B cell (primary cell): ENCODE measurements at regions not wholly inside any gene's neighbourhood (a gene's known extent, or its start where the extent isn't known, plus 50 kb on each side); places are given as distances from the start of the nearest gene placed in this dataset.

Experiments used
- ATAC-seq: fragments of 200-7000 bp; cut with Tn5 transposase; one replicate; pipeline ENCODE4 v1.10.0; 2021; ENCODE audit warnings: low read depth, mild to moderate bottlenecking, moderate number of reproducible peaks, moderate library complexity
- CTCF ChIA-PET: fragments of 350-600 bp; sonication (Branson Sonifier 250); formaldehyde crosslinking; loops from one replicate; lab custom pipeline; 2021; ENCODE audit warnings: antibody characterized with exemption, inconsistent platforms; lab: Charles Lee
- POLR2A ChIA-PET: fragments of 350-600 bp; sonication (Branson Sonifier 250); formaldehyde crosslinking; loops from one replicate; lab custom pipeline; 2021; ENCODE audit warnings: antibody characterized with exemption; lab: Charles Lee
- DNase-seq: peaks from one replicate; pipeline ENCODE4 v3.0.0; 2013
- H2AFZ ChIP-seq: 2 replicates; pipeline ENCODE4 v1.6.1; 2012; ENCODE audit warnings: mild to moderate bottlenecking, low read depth, low read length; ENCODE audit not compliant: insufficient read depth, poor library complexity, severe bottlenecking
- H3K27ac ChIP-seq, 2 donors: 1 replicate in 1 of 2; 2 replicates in 1 of 2; pipeline ENCODE4 v1.5.1; 2012 to 2013; ENCODE audit warnings: low read length in 2 of 2, mild to moderate bottlenecking in 2 of 2, moderate library complexity in 1 of 2
- H3K27me3 ChIP-seq, 4 experiments: fragments of 200-600 bp in 1 of 4; sonication (generic) in 1 of 4; replicated peaks in 1 of 4; 1 replicate in 2 of 4; 2 replicates in 2 of 4; pipeline versions ENCODE4 v1.6.1 to v1.7.0; 2013 to 2016; ENCODE audit warnings: low read length in 3 of 4, mild to moderate bottlenecking in 2 of 4, mixed read lengths in 1 of 4, moderate library complexity in 1 of 4; ENCODE audit not compliant: insufficient read depth in 4 of 4, control insufficient read depth in 3 of 4; ENCODE audit errors: control extremely low read depth in 1 of 4
- H3K36me3 ChIP-seq, 2 experiments: replicated peaks in 1 of 2; 1 replicate in 1 of 2; 2 replicates in 1 of 2; pipeline versions ENCODE4 v1.6.1 to v1.7.1; 2013; ENCODE audit warnings: low read length in 1 of 2; ENCODE audit not compliant: insufficient read depth in 2 of 2, control insufficient read depth in 1 of 2; ENCODE audit errors: control extremely low read depth in 1 of 2, extremely low read depth in 1 of 2
- H3K4me1 ChIP-seq, 2 donors: fragments of 200-600 bp in 1 of 2; sonication (generic) in 1 of 2; 1 replicate in 1 of 2; 2 replicates in 1 of 2; pipeline versions ENCODE4 v1.5.1 to v1.6.1; 2013 to 2017; ENCODE audit warnings: low read length in 2 of 2; ENCODE audit not compliant: control insufficient read depth in 2 of 2, insufficient read depth in 2 of 2
- H3K4me2 ChIP-seq: replicated peaks from 2 replicates; pipeline ENCODE3; 2012; ENCODE audit warnings: mild to moderate bottlenecking, low read depth, low read length; ENCODE audit not compliant: poor library complexity, severe bottlenecking
- H3K4me3 ChIP-seq, 5 experiments: fragments of 200-600 bp in 1 of 5; sonication (generic) in 1 of 5; 1 replicate in 3 of 5; 2 replicates in 2 of 5; pipeline versions ENCODE4 v1.5.1 to v1.7.0; 2011 to 2016; ENCODE audit warnings: low read length in 4 of 5, mild to moderate bottlenecking in 4 of 5, low read depth in 2 of 5, control low read depth in 1 of 5, moderate library complexity in 1 of 5; ENCODE audit not compliant: insufficient read depth in 1 of 5; ENCODE audit errors: control extremely low read depth in 1 of 5, extremely low read depth in 1 of 5
- H3K79me2 ChIP-seq: fragments of 200-600 bp; sonication (generic); one replicate; pipeline ENCODE4 v1.6.0; 2016; ENCODE audit warnings: low read length; ENCODE audit not compliant: control insufficient read depth, insufficient read depth
- H3K9ac ChIP-seq: fragments of 200-600 bp; sonication (generic); 2 replicates; pipeline ENCODE4 v1.6.1; 2017; ENCODE audit warnings: mild to moderate bottlenecking, low read length, moderate library complexity
- H3K9me3 ChIP-seq, 3 donors: one replicate each; pipeline versions ENCODE4 v1.6.1 to v1.7.1; 2013; ENCODE audit warnings: low read length in 2 of 3; ENCODE audit not compliant: control insufficient read depth in 2 of 3, insufficient read depth in 1 of 3; ENCODE audit errors: control extremely low read depth in 1 of 3
- H4K20me1 ChIP-seq: 2 replicates; pipeline ENCODE4 v1.6.0; 2012; ENCODE audit warnings: mild to moderate bottlenecking, low read length; ENCODE audit not compliant: insufficient read depth, control insufficient read depth, poor library complexity, severe bottlenecking
- H3K27ac Mint-ChIP-seq: one replicate; pipeline ENCODE4 v1.8.0; 2021; ENCODE audit warnings: mixed read lengths
- H3K27me3 Mint-ChIP-seq: one replicate; pipeline ENCODE4 v1.8.0; 2021; ENCODE audit warnings: mixed read lengths
- H3K4me1 Mint-ChIP-seq: one replicate; pipeline ENCODE4 v1.8.0; 2021; ENCODE audit warnings: mixed read lengths
- H3K4me3 Mint-ChIP-seq: one replicate; pipeline ENCODE4 v1.8.0; 2021; ENCODE audit warnings: mixed read lengths
- H3K9me3 Mint-ChIP-seq: one replicate; pipeline ENCODE4 v1.8.0; 2022; ENCODE audit warnings: mixed read lengths; ENCODE audit not compliant: insufficient read depth
- CTCF ChIP-seq: fragments of 200-600 bp; IDR thresholded peaks from one replicate; pipeline ENCODE4 v1.8.0; 2022; ENCODE audit warnings: antibody characterized with exemption, mild to moderate bottlenecking
- EZH2 ChIP-seq: IDR thresholded peaks from 2 replicates; pipeline ENCODE4 v1.6.1; 2012; ENCODE audit warnings: borderline replicate concordance, low read depth, mild to moderate bottlenecking, moderate library complexity, low read length; ENCODE audit not compliant: insufficient read depth, poor library complexity, severe bottlenecking
- WGBS: methylation state at CpG from one replicate; pipeline ENCODE4 v1.1.5; 2013; ENCODE audit warnings: missing lambda C conversion rate; ENCODE audit not compliant: insufficient coverage; 5-methylcytosine and 5-hydroxymethylcytosine counted together
- intact Hi-C: fragments of 100-400 bp; cut with micrococcal nuclease; formaldehyde crosslinking; loops from one replicate; pipeline ENCODE4 v1.10.0; 2022

- POLR2A ChIA-PET: no interaction called here
- H3K27me3 Mint-ChIP-seq: peaks cover 39% of the 10 kb centered on the region
Measured at GRCh38 chr2:11072550-11072949, 82.7 kb upstream of the SLC66A3 start.

DNA sequence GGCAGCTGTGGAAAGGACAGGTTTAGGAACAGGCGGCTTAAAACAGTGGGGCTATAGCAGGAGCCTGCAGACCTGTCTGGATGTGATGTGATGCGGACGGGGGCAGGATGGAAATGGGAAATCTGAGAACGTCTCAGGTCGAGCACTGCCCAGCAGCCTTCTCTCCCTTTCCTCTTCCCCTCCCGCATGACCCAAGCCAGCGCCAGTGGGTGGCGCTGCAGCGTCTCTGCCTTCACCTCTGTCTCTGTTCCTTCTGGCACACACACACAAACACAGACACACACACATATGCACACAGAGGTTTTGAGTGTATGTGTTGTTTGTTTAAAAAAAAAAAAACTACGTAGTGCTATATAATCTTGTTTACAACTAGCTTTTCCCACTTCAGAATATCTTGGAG, 82.0 kb upstream of the SLC66A3 start:
- H3K27ac ChIP-seq: no peak overlapping the region
- ATAC-seq (no peak), DNase-seq (no peak)
- H3K27me3 Mint-ChIP-seq: peaks cover 44% of the 10 kb centered on the region
- ChIA-PET POLR2A (no interaction called here), CTCF (no interaction called here)
- peaks cover 0 to 9% (median 0%) of the 10 kb centered on the region in 4 experiments for H3K27me3 ChIP-seq
- H3K27ac Mint-ChIP-seq: no peak overlapping the region
- no peaks in the 10 kb centered on the region for H4K20me1 ChIP-seq
- H3K4me2 ChIP-seq: no peak overlapping the region
- WGBS: 40% methylated on average over 1 of the region's 10 CpGs
- intact Hi-C loops: no loop called here
- H2AFZ ChIP-seq: no peak overlapping the region
- no peak for TF ChIP-seq CTCF
- no peak for TF ChIP-seq EZH2
- no peaks in the 10 kb centered on the region for H3K9me3 Mint-ChIP-seq
- H3K4me3 Mint-ChIP-seq: no peak overlapping the region
- no peak overlapping the region for H3K4me3 ChIP-seq
- H3K9me3 ChIP-seq: peaks cover 0 to 3% (median 0%) of the 10 kb centered on the region in 3 donors
- H3K79me2 ChIP-seq: no peaks in the 10 kb centered on the region
- no peaks in the 10 kb centered on the region for H3K4me1 ChIP-seq
- no peak overlapping the region for H3K9ac ChIP-seq
- H3K36me3 ChIP-seq: no peaks in the 10 kb centered on the region
- no peaks in the 10 kb centered on the region for H3K4me1 Mint-ChIP-seq

More at GRCh38 chr2:11072550-11072949, 82.7 kb upstream of the SLC66A3 start:
- CTCF ChIA-PET: no interaction called here
- ATAC-seq (no peak), DNase-seq (no peak)
- H3K27ac Mint-ChIP-seq: no peak overlapping the region
- Histone ChIP-seq H3K79me2 (no peaks in the 10 kb centered on the region), H3K27me3 (peaks cover 0 to 6% (median 0%) of the 10 kb centered on the region in 4 experiments), H3K9ac (no peak overlapping the region), H3K36me3 (no peaks in the 10 kb centered on the region), H3K4me2 (no peak overlapping the region), H3K9me3 (peaks cover 0 to 4% (median 0%) of the 10 kb centered on the region in 3 donors), H2AFZ (no peak overlapping the region), H4K20me1 (no peaks in the 10 kb centered on the region), H3K27ac (no peak overlapping the region), H3K4me3 (no peak overlapping the region), H3K4me1 (no peaks in the 10 kb centered on the region)
- no peaks in the 10 kb centered on the region for H3K9me3 Mint-ChIP-seq
- intact Hi-C loops: no loop called here
- no peak overlapping the region for H3K4me3 Mint-ChIP-seq
- 64% methylated on average over 5 of the region's 6 CpGs for WGBS
- TF ChIP-seq CTCF (no peak), EZH2 (no peak)
- H3K4me1 Mint-ChIP-seq: no peaks in the 10 kb centered on the region
